Inflammatory macrophage treated with lipopolysaccharide for 4 hours (primary cell): ENCODE measurements at regions not wholly inside any gene's neighbourhood (a gene's known extent, or its start where the extent isn't known, plus 50 kb on each side); places are given as distances from the start of the nearest gene placed in this dataset.
"Not testable (repeated sequence)": the region's sequence is repeated elsewhere in the genome, so short reads cannot be mapped to it uniquely, and the experiment has no call there.

Experiments used
- DNase-seq: peaks from one replicate; pipeline ENCODE4 v3.0.0-alpha.2; 2020

GRCh38 chr10:4283846-4284610, 499.0 kb upstream of the KLF6 start:
- no peak for DNase-seq

DNA sequence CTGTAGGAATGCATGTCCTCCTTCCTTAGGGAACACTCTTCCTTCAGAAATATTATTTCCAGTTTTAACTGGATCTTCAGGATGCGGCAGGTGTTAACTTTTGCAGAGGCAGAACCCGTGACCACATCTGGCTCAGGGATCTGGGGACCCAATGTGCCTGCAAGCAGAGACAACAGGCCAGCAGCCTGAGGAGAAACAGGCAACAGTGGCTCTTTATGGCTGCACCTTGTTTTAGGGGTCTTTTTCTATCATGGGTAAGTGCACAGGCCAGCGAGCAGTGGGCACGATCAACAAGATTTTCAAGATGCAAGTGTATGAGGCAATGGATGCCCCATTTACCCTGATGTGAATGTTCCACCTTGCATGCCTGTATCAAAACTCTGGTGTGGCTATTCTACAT, 497.5 kb upstream of the KLF6 start:
- no peak for DNase-seq

DNA sequence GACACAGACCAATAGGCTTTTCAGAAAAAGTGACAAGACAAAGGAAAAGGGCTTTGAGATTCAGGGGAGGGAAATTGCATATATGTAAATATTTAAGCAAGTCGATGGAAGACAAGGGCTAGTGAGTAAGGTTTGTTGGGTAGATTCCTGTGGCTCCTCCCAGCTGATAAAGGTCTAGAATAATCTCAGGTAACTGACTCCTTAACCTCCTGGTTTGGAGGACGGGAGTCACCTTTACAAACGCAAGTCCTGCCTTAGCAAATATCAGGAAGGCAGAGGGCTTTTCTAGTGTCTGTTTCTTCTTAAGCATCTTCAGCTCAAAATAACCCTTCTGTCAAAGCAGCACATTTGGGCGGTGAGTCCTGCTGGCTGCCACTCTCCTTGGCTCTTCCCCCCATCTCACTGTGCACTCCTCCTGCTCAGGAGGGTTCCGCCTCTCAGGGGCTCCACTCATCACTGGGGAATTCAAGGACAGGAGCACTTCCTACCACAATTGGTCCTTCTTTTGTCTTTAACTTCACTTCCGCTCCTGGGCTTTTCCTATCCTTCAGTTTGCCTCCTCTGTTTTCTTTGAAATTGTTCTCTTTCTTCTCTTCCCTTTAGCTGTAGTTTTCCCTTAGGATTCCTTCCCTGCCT, 496.3 kb upstream of the KLF6 start:
- DNase-seq = no peak

DNA sequence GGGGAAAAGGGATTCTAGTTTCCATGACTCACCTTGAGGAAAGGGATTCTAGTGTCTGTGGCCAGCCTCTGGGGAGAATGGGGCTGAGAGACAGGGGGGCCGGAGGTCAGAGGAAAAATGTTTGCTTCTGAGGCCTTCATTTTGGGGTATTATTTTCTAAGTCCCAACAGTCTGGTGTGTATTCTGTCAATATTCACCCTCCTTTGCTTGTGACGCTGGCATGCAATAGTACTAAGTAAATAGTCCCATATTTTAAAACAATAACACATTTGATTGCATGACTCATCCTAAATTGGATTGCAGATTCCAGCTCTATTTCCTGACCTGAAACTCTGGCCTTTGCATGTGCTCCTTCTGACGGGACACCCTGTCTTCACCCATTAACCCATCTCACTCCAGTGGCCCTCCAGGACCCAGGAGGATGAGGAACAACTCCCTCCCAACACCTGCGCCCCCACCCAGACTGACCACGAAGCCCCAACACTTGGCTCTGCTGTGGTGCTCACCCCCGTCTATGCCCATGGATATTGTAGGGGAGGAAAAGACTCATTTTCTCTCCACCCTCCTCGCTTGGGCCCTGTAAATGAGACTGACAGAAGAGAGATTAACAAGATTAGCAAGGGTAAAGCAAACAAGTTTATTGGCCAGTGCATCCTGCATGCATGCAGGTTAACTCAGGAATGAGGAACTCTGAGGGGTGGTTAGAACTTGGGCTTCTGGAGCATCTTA, 495.6 kb upstream of the KLF6 start:
- DNase-seq = no peak

- DNase-seq = peak; percentile 26
Observed at GRCh38 chr10:4279655-4280054, 494.6 kb upstream of the KLF6 start.

DNA sequence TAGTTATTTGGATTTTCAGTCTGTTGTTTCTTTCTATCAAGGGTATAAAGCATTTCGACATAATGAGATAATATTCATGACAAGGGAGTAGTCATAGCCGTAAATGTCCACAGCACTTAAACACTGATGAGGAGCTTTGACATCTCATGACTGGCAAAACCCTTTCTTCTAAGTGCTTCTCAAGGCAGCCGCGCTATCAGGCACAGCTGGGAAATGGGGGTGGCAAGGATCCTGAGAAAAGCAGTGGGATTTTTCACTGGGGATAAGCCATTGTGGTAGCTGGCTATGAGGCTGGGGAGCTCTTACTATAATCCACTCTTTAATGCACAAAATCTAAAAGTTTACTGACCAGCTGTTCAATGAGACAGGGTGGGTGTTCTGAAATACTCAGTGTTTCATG, 493.2 kb upstream of the KLF6 start:
- no peak for DNase-seq

GRCh38 chr10:4276151-4276550, 491.1 kb upstream of the KLF6 start:
- no peak for DNase-seq

DNA sequence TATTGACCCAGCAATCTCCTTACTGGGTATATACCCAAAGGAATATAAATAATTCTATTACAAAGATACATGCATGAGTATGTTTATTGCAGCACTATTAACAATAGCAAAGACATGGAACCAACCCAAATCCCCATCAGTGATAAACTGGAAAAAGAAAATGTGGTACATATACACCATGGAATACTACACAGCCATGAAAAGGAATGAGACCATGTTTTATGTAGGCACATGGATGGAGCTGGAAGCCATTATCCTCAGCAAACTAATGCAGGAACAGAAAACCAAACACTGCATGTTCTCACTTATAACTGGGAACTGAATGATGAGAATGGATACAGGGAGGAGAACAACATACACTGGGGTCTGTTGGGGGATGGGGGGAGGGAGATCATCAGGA, 489.7 kb upstream of the KLF6 start:
- DNase-seq = not testable (repeated sequence)

- DNase-seq = no peak
Observed at GRCh38 chr10:4271193-4271592, 486.2 kb upstream of the KLF6 start.

- DNase-seq = peak; percentile 83
Observed at GRCh38 chr10:4270116-4270515, 485.1 kb upstream of the KLF6 start.

GRCh38 chr10:4268490-4268889, 483.5 kb upstream of the KLF6 start:
- DNase-seq = not testable (repeated sequence)

DNA sequence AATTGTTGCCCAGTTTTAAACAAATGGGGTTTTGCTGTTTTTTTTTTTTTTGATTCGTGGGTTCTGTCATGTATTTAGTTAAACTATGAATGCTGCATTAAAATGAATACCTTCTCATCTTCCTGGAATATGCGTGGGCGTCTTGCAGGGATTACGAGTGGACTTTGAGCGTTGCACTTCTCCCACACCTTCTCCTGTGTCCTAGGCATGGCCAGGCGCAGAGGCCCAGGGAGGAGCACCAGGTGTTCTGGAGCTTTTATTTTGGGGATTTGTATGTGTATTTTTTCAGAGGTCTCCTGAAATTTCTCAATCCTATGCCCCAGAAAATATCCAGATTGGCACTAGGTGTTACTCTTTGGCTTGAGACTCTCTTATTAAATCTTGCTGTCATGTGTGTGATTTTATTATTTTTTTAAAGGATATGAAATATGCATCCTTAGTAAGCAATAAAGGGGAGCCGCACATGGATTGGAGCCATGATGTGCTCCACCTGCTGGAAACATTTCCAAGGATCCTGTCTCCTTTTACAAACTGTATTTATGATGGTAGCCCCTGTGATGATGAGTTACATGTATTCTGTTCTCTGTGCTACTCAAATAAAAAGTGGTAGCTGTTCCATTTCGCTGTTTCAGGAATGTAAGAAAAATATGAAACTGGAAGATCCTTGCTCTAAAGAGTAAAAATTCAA, 482.2 kb upstream of the KLF6 start:
- no peak for DNase-seq

- peak; percentile 79 for DNase-seq
Observed at GRCh38 chr10:4266416-4267085, 481.5 kb upstream of the KLF6 start.

GRCh38 chr10:4265964-4266363, 481.0 kb upstream of the KLF6 start:
- DNase-seq = no peak

- no peak for DNase-seq
Observed at GRCh38 chr10:4264209-4264865, 479.3 kb upstream of the KLF6 start.

GRCh38 chr10:4263601-4263921, 478.6 kb upstream of the KLF6 start:
- no peak for DNase-seq

DNA sequence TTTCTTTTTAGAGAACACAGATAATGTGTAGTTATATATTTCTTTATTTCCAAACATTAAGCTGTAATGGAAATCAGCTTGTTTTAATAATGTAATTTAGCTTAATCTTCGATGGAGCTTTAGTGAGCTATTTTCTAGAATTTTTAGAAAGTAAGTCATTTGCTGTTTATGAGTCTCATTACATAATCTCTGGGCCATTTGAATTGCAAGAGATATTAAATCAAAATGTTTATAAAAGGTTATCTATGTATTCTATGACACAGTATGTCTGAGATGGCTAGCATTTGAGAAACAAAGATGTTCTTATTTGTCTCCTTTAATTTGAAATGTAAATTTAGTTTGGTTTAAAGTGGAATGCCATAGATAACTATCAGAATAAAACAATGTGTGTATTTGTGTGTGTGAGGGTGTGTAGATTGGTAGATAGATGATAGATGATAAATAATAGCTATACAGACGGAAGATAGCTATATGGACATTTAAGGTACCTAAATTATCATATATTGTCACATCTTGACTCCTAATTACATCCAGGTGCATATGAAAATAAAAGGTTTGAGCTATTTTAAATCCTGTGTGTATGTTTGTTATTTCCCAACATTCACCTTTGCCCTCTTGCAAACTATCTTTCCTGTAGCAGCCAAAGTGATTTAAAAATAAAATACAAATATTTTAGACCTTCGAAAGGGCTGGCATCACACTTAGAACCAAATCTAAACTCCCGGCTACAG, 478.0 kb upstream of the KLF6 start:
- DNase-seq = no peak

DNA sequence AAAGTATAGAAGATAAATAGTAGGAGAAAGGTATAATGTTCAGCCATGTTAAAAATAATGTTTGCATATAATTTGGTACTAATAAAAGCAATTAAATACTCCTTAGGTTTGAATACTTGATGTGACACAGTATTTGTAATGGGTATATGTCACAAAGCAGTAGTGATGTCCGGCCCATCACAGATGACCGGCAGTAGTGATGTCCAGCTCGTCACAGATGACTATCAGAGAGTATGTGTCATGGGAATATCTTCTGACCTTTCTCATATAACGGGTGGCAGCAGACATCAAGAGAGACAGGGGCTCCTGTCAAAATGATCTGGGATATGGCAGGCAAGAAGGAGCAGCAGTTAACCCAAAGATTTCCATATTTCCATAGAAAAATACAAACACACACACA, 477.4 kb upstream of the KLF6 start:
- no peak for DNase-seq

DNA sequence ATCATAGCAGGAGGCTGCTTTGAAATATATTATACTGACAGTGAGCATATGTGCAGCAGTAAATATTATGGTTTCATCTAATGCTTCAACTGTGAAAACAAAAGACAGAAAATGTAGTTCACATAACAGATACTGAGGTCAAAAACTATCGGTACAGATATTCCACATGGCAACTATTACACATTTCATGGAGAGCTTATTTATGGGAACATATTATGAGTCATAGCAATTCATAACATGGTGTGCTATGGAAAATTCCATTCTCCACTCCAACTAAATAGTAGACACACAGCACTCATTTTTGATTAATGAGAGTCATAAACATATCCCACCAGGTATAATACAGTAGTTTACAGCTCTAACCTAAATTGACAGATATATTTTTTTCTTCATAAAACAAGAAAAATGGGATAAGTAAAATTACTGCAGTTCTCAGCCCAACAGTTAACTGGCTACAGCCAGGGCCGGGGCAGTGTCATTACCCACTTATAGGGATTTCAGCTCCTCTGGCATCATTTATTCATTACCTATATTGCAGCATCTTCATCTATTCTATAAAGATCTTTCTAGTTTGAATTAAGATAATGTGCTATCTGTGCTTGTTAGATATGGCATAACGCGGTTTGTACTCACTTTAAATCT, 475.6 kb upstream of the KLF6 start:
- no peak for DNase-seq

DNA sequence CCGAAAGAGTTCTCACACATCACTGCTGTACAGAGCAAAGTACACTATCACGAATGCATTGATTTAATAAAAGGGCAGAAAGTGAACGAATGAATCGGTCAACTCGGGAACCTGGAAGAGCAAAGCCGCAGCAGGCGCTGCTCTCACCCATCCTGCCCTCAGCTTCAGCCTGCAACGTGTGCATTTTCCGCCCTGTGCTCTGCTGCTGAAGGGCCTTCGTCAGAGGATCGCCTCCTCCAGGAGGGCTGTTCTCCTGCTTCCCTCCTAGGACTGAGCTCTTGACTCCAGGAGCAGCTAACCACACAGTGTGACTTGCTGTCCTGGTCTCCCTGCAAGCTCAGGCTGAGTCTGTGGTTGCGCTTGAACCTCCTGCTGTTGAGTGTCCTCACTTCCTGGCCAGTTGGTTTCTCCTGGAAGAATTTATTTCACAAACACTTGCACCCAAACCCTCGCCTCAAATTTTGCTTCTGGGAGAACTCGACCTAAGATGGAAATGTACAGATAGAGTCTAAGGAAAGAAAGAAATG, 473.0 kb upstream of the KLF6 start:
- DNase-seq = no peak

- no peak for DNase-seq
Observed at GRCh38 chr10:4256971-4257370, 472.0 kb upstream of the KLF6 start.
